Endothelial cell of umbilical vein (primary cell): ENCODE measurements at regions not wholly inside any gene's neighbourhood (a gene's known extent, or its start where the extent isn't known, plus 50 kb on each side); places are given as distances from the start of the nearest gene placed in this dataset.

Experiments
- EZH2 ChIP-seq: IDR thresholded peaks from 2 replicates; pipeline ENCODE4 v1.6.1; 2012; ENCODE audit warnings: borderline replicate concordance, low read depth, mild to moderate bottlenecking, moderate library complexity, low read length, inconsistent platforms; ENCODE audit not compliant: severe bottlenecking
- FOS ChIP-seq: IDR thresholded peaks from 2 replicates; pipeline ENCODE4 v1.6.1; 2011; ENCODE audit warnings: mild to moderate bottlenecking, low read length, moderate library complexity, borderline replicate concordance; ENCODE audit not compliant: insufficient read depth
- GATA2 ChIP-seq: IDR thresholded peaks from 2 replicates; pipeline ENCODE4 v1.7.0; 2011; ENCODE audit warnings: low read depth, mild to moderate bottlenecking, moderate library complexity, mixed read lengths, low read length; ENCODE audit not compliant: insufficient read length, insufficient read depth
- JUN ChIP-seq: IDR thresholded peaks from 2 replicates; pipeline ENCODE4 v1.6.1; 2011; ENCODE audit warnings: borderline replicate concordance, low read depth; ENCODE audit not compliant: insufficient read length, insufficient read depth
- MAX ChIP-seq: IDR thresholded peaks from 2 replicates; pipeline ENCODE4 v1.6.1; 2011; ENCODE audit not compliant: insufficient read depth, insufficient read length
- MYC ChIP-seq: IDR thresholded peaks from one replicate; pipeline ENCODE4 v1.6.1; 2011; ENCODE audit warnings: mild to moderate bottlenecking, low read depth, low read length
- POLR2A ChIP-seq: IDR thresholded peaks from 2 replicates; pipeline ENCODE4 v1.6.1; 2012; ENCODE audit warnings: low read depth, mild to moderate bottlenecking, control low read depth, low read length
- POLR2AphosphoS5 ChIP-seq: IDR thresholded peaks from 2 replicates; pipeline ENCODE4 v1.6.1; 2012; ENCODE audit warnings: low read depth, mild to moderate bottlenecking, control low read depth, low read length, moderate library complexity; ENCODE audit not compliant: insufficient read depth
- TF ChIP-seq, protein P1 (sequence below), 2 donors: IDR thresholded peaks; 1 replicate in 1 of 2; 2 replicates in 1 of 2; pipeline ENCODE4 v1.5.1; 2011; ENCODE audit warnings: low read length in 2 of 2, mild to moderate bottlenecking in 2 of 2, moderate library complexity in 2 of 2, control low read depth in 1 of 2, inconsistent platforms in 1 of 2, low read depth in 1 of 2; ENCODE audit not compliant: insufficient read depth in 1 of 2; ENCODE audit errors: extremely low read depth in 1 of 2

- TF ChIP-seq, protein P1, sequence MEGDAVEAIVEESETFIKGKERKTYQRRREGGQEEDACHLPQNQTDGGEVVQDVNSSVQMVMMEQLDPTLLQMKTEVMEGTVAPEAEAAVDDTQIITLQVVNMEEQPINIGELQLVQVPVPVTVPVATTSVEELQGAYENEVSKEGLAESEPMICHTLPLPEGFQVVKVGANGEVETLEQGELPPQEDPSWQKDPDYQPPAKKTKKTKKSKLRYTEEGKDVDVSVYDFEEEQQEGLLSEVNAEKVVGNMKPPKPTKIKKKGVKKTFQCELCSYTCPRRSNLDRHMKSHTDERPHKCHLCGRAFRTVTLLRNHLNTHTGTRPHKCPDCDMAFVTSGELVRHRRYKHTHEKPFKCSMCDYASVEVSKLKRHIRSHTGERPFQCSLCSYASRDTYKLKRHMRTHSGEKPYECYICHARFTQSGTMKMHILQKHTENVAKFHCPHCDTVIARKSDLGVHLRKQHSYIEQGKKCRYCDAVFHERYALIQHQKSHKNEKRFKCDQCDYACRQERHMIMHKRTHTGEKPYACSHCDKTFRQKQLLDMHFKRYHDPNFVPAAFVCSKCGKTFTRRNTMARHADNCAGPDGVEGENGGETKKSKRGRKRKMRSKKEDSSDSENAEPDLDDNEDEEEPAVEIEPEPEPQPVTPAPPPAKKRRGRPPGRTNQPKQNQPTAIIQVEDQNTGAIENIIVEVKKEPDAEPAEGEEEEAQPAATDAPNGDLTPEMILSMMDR (IDR thresholded peaks at IDR 0.05; ENCODE audit: extremely low read depth in 1 of 2, insufficient read depth in 1 of 2, low read depth in 1 of 2, low read length in 2 of 2): no peak
- TF ChIP-seq MAX (no peak), POLR2A (no peak), POLR2AphosphoS5 (no peak), EZH2 (no peak), GATA2 (no peak), MYC (no peak), FOS (no peak), JUN (no peak)
Measured at GRCh38 chr1:208314431-208314830, 70.2 kb upstream of the PLXNA2 start.
